Mammary epithelial cell (primary cell): ENCODE measurements at regions not wholly inside any gene's neighbourhood (a gene's known extent, or its start where the extent isn't known, plus 50 kb on each side); places are given as distances from the start of the nearest gene placed in this dataset.

Experiments used
- EZH2 ChIP-seq: IDR thresholded peaks from 2 replicates; pipeline ENCODE4 v1.6.1; 2012; ENCODE audit warnings: low read length, inconsistent platforms, borderline replicate concordance
- TF ChIP-seq, protein P1 (sequence below), 2 donors: IDR thresholded peaks in 1 of 2; conservative IDR thresholded peaks in 1 of 2; 2 replicates each; pipeline ENCODE4 v1.5.1; 2011 to 2012; ENCODE audit warnings: inconsistent platforms in 2 of 2, low read length in 2 of 2, mild to moderate bottlenecking in 2 of 2, control low read depth in 1 of 2, low read depth in 1 of 2; ENCODE audit not compliant: insufficient read depth in 1 of 2; ENCODE audit errors: extremely low read depth in 1 of 2

DNA sequence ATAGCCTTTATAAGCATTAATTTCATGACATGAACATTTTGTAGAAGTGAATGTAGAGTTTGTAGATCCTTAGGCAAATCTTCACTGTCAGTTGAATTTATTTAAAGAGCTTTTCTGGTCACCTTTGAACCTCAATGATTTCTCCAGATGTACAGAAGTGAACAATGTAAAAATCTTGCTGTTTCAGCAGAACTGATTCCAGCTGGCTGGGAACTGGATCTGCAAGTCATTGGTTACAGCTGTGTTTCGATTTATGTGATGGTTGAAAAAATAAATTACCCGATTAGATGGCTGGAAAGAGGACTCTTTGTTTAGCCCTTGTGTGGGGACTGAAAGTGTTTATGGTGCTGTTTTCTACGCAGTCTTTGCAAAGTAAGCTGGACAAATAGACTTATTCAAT lies 849.8 kb downstream of the USP25 start:
- TF ChIP-seq, protein P1, sequence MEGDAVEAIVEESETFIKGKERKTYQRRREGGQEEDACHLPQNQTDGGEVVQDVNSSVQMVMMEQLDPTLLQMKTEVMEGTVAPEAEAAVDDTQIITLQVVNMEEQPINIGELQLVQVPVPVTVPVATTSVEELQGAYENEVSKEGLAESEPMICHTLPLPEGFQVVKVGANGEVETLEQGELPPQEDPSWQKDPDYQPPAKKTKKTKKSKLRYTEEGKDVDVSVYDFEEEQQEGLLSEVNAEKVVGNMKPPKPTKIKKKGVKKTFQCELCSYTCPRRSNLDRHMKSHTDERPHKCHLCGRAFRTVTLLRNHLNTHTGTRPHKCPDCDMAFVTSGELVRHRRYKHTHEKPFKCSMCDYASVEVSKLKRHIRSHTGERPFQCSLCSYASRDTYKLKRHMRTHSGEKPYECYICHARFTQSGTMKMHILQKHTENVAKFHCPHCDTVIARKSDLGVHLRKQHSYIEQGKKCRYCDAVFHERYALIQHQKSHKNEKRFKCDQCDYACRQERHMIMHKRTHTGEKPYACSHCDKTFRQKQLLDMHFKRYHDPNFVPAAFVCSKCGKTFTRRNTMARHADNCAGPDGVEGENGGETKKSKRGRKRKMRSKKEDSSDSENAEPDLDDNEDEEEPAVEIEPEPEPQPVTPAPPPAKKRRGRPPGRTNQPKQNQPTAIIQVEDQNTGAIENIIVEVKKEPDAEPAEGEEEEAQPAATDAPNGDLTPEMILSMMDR (conservative IDR thresholded peaks at IDR 0.05 in 1 of 2, IDR thresholded peaks at IDR 0.05 in 1 of 2; ENCODE audit: extremely low read depth in 1 of 2, insufficient read depth in 1 of 2, low read depth in 1 of 2, low read length in 2 of 2), result no peak
- TF ChIP-seq EZH2, result no peak
